ENCODE measurements at regions not wholly inside any gene's neighbourhood (a gene's known extent, or its start where the extent isn't known, plus 50 kb on each side); places are given as distances from the start of the nearest gene placed in this dataset.
"Not testable (repeated sequence)": the region's sequence is repeated elsewhere in the genome, so short reads cannot be mapped to it uniquely, and the experiment has no call there.

DNA sequence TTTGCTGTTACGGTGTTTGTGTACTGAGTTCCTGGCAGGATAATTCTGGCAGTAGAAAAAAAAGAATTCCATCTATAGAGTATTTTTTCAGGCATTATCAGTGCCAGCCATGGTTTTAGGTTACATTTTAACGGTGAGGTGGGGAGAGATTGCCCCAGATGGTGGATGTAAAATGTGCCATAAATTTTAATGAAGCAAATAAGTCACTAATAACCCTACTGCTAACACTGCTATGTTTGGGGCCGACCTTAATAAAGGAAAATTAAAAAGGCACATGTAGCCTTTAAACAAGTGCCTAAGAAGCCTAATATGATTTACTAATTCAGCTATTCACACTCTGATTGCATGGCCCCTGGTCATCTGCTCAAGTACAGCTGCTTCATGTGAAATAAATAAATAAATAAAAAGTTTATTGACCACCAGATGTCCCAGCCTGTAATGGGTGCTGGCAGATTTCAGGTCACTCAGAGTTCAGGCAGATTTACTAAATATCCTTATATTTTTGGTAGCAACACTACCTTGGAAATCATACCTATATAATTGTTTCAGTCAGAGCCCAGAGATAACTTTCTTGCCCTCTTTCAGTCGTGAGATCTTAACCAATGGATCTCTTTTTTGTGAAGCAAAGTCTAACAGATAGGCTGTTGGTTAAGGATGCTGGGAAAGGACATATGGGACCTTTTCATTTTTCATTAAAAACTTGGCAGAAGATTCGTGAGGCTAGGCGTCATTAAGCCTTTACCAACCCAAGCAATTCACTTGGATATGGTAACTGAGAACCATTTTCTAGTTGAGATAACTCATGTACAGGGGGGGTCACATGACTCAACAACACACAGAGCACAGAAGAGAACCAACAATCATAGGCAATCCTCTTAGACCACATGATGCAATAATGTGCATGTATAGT is 495.0 kb upstream of the NRSN1 start:
- no peak for DNase-seq

DNA sequence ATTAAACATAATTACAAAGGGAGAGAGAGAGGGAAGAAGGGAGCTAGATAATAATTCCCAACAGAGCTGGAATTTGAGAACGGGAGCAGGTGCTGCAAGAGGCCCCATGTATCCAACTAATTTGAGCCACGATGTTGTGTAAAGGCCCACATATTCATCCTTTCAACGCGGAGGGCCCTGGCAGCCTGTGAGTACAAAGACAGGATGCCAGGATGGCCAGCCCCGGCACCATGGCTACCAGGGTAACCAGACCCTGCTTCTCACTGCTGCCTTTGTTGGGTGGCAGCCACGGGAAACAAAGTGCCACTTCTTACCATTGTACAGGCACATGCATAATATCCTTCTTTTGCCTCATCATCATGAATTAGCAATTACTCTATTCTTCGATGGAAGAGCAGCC is 492.0 kb upstream of the NRSN1 start:
- no peak for DNase-seq

- DNase-seq = no peak
These were observed 490.9 kb upstream of the NRSN1 start for GRCh38 chr6:23635150-23635549.

- no peak for DNase-seq
These were observed 488.7 kb upstream of the NRSN1 start for GRCh38 chr6:23637296-23637695.

GRCh38 chr6:23642849-23643248 is 483.2 kb upstream of the NRSN1 start:
- no peak for DNase-seq

- no peak for DNase-seq
These were observed 479.0 kb upstream of the NRSN1 start for GRCh38 chr6:23647045-23647444.

- no peak for DNase-seq
These were observed 475.3 kb upstream of the NRSN1 start for GRCh38 chr6:23650676-23651075.

GRCh38 chr6:23654745-23655144 is 471.3 kb upstream of the NRSN1 start:
- no peak for DNase-seq

DNA sequence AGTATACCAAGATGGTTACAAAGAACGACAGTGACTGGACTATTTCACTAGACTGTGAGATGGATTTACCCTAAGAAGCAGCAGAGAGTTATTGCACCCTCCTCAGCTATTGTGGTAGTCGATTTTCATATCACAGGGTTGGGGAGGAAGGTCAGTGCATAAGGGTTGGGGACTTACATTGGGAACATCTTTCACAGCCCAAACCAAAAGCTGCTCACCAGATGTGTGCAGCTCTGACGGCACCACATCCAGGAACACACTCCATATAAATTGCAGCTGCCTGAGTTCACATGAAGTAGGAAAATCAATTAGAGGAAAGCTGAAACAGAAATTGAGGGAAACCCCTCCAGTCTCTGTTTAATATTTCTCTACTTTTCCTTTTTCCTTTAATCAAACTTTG is 470.5 kb upstream of the NRSN1 start:
- no peak for DNase-seq

- DNase-seq = no peak
These were observed 469.5 kb upstream of the NRSN1 start for GRCh38 chr6:23656255-23657194.

- no peak for DNase-seq
These were observed 466.9 kb upstream of the NRSN1 start for GRCh38 chr6:23659125-23659524.

DNA sequence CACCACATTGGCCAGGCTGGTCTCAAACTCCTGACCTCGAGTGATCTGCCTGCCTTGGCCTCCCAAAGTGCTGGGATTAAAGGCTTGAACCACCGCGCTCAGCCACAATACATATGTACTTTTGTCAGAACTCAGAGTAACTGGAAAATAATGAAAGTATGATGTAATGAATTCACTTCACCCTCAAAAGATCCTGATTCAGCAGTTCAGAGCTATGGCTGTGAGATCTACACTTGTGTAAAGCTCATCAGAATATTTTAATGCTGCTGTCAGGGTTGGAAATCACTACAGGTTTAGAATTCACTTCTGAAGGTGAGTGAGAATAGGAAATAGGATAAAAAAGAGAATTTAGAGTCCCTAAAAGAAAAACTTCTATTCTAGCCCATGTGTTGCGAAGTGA is 464.5 kb upstream of the NRSN1 start:
- no peak for DNase-seq

GRCh38 chr6:23663096-23663495 is 462.9 kb upstream of the NRSN1 start:
- no peak for DNase-seq

GRCh38 chr6:23663652-23664051 is 462.4 kb upstream of the NRSN1 start:
- no peak for DNase-seq

DNA sequence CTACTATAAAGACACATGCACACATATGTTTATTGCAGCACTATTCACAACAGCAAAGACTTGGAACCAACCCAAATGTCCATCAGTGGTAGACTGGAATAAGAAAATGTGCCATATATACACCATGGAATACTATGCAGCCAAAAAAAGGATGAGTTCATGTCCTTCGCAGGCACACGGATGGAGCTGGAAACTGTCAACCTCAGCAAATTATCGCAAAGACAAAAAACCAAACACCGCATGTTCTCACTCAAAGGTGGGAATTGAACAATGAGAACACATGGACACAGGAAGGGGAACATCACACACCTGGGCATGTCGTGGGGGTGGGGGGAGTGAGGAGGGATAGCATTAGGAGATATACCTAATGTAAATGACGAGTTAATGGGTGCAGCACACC is 460.1 kb upstream of the NRSN1 start:
- not testable (repeated sequence) for DNase-seq

- no peak for DNase-seq
These were observed 453.3 kb upstream of the NRSN1 start for GRCh38 chr6:23672737-23673136.

- no peak for DNase-seq
These were observed 447.4 kb upstream of the NRSN1 start for GRCh38 chr6:23678626-23679025.

- no peak for DNase-seq
These were observed 444.3 kb upstream of the NRSN1 start for GRCh38 chr6:23681743-23682142.

GRCh38 chr6:23688650-23689049 is 437.4 kb upstream of the NRSN1 start:
- no peak for DNase-seq

DNA sequence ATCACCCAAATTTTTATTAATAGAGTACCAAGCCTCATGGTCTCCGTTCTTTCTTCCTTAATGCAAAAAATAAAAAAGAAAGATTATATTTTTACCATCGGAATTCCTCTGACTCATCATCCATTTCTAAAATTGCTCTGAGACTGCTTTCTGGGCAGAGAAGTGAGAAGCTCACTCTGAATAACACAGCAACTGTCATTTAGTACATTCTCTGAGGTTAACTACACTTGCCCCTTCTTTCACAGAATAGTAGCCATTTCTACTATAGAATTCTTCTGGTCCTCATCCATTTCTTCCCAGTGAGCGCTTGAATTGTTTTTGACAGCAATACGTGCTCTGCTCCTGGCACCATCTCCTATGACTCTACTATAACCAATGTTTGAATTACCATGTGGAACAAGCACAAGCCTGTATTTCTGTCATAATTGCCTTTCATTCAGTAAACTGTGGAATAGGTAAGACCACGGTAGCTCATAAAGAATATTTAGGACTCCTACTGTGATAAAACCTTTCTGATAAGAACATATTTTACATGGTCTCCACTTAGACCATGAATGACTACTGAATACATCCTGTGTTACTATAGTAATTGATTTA is 435.5 kb upstream of the NRSN1 start:
- no peak for DNase-seq

DNA sequence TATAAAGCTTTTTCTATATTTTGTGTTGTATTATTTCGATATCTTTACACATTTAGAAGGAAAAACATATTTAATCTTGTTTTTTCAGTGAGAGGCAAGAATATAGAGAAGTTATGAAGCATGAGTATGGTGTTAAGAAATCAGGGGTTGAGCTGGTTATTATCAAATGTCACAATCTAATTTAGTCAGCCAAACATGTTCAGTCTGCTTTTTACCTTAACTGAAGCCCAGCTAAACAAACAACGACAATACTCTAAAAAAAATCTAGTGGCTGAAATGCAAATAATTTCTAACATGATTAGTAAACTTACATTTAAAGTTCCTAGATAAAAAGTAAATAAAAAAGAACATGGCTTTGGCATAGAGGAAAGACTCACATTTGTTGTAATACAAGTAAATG is 433.8 kb upstream of the NRSN1 start:
- no peak for DNase-seq

- DNase-seq = no peak
These were observed 429.0 kb upstream of the NRSN1 start for GRCh38 chr6:23696992-23697391.

- no peak for DNase-seq
These were observed 421.4 kb upstream of the NRSN1 start for GRCh38 chr6:23704479-23705052.
